A673 (cell line): ENCODE measurements at regions not wholly inside any gene's neighbourhood (a gene's known extent, or its start where the extent isn't known, plus 50 kb on each side); places are given as distances from the start of the nearest gene placed in this dataset.
"Not testable (repeated sequence)": the region's sequence is repeated elsewhere in the genome, so short reads cannot be mapped to it uniquely, and the experiment has no call there.

Experiments used
- BruUV-seq: library from RNA; stranded (reverse); fragments of 400-500 nt; replicated peaks from 2 replicates; lab custom pipeline; 2021; lab: Mats Ljungman, UMichigan
- CTCF ChIA-PET: fragments of 300-600 bp; sonication (Branson Sonifier 250); formaldehyde crosslinking; loops from one replicate; lab custom pipeline; 2022; ENCODE audit warnings: antibody characterized with exemption; lab: Charles Lee
- POLR2A ChIA-PET: fragments of 300-600 bp; sonication (Branson Sonifier 250); formaldehyde crosslinking; loops from one replicate; lab custom pipeline; 2022; ENCODE audit warnings: antibody characterized with exemption; ENCODE audit not compliant: low non-redundant PET; lab: Charles Lee
- DNase-seq: peaks from one replicate; pipeline ENCODE4 v3.0.0-alpha.2; 2015; ENCODE audit warnings: low spot score
- H3K27ac ChIP-seq: fragments of 200-600 bp; sonication (generic); 2 replicates; pipeline ENCODE4 v1.5.1; 2016; ENCODE audit warnings: mixed run types, low read depth, mild to moderate bottlenecking, mixed read lengths, antibody characterized with exemption, low read length; ENCODE audit not compliant: poor library complexity, severe bottlenecking
- H3K27me3 ChIP-seq: fragments of 200-600 bp; sonication (generic); replicated peaks from 2 replicates; pipeline ENCODE4 v1.6.1; 2017; ENCODE audit warnings: mixed run types, low read depth, mild to moderate bottlenecking, mixed read lengths, antibody characterized with exemption, low read length; ENCODE audit not compliant: insufficient read depth, poor library complexity
- H3K36me3 ChIP-seq: fragments of 200-600 bp; sonication (generic); 2 replicates; pipeline ENCODE4 v1.6.1; 2016; ENCODE audit warnings: mixed run types, mild to moderate bottlenecking, mixed read lengths, antibody characterized with exemption, low read length; ENCODE audit not compliant: insufficient read depth, poor library complexity, severe bottlenecking
- H3K4me1 ChIP-seq: fragments of 200-600 bp; sonication (generic); 2 replicates; pipeline ENCODE4 v1.6.1; 2017; ENCODE audit warnings: mixed run types, mild to moderate bottlenecking, mixed read lengths, antibody characterized with exemption, low read length; ENCODE audit not compliant: insufficient read depth, poor library complexity, severe bottlenecking
- H3K4me3 ChIP-seq: fragments of 200-600 bp; sonication (generic); 2 replicates; pipeline ENCODE4 v1.5.1; 2016; ENCODE audit warnings: low read depth, mixed run types, mild to moderate bottlenecking, mixed read lengths, low read length; ENCODE audit not compliant: poor library complexity, severe bottlenecking
- H3K9me3 ChIP-seq: fragments of 200-600 bp; sonication (generic); 2 replicates; pipeline ENCODE4 v1.6.1; 2016; ENCODE audit warnings: mixed run types, low read depth, mild to moderate bottlenecking, mixed read lengths, antibody characterized with exemption, low read length; ENCODE audit not compliant: poor library complexity, severe bottlenecking
- CTCF ChIP-seq: fragments of 300-800, 200-600 bp; sonication (generic); conservative IDR thresholded peaks from 2 replicates; pipeline ENCODE4 v1.5.1; 2017; ENCODE audit warnings: low read depth, mild to moderate bottlenecking, antibody characterized with exemption, low read length, moderate library complexity, mixed read lengths
- EZH2 ChIP-seq: fragments of 200-600 bp; sonication (generic); IDR thresholded peaks from 2 replicates; pipeline ENCODE4 v1.6.1; 2017; ENCODE audit warnings: borderline replicate concordance, low read depth, mild to moderate bottlenecking, mixed read lengths, antibody characterized with exemption, low read length; ENCODE audit not compliant: poor library complexity, severe bottlenecking
- intact Hi-C: fragments of 100-400 bp; cut with micrococcal nuclease; formaldehyde crosslinking; loops from one replicate; pipeline ENCODE4 v1.10.0; 2022; ENCODE audit not compliant: unreplicated experiment

DNA sequence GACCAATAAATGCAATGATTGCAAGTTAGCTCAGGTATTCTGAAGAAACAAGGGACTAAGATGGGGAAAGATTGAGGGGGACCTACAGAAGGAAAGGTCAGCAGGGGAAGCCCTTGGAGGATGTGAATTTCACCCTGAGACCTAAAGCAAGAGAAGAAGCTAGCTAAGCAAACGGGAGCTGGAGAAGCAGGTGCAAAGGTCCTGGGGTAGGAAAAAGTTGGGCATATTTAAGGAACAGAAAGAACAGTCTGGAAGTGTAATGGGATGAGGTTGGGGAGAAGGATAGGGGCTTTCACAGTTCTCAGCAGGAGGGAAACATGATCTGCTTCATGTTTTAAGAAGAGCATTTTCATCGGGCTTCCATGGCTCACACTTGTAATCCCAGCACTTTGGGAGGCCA lies 89.7 kb upstream of the SLC45A1 start:
- intact Hi-C loops, result no loop called here
- no TSS peak for BruUV-seq
- no peak for DNase-seq
- no peaks in the 10 kb centered on the region for H3K36me3 ChIP-seq
- H3K27ac ChIP-seq, result no peak overlapping the region
- no peaks in the 10 kb centered on the region for H3K9me3 ChIP-seq
- no peak overlapping the region for H3K4me3 ChIP-seq
- H3K27me3 ChIP-seq, result no peaks in the 10 kb centered on the region
- CTCF ChIA-PET, result no interaction called here
- TF ChIP-seq EZH2 (no peak), CTCF (no peak)
- H3K4me1 ChIP-seq, result no peaks in the 10 kb centered on the region
- POLR2A ChIA-PET, result no interaction called here

- H3K27ac ChIP-seq, intact Hi-C loops, DNase-seq, H3K27me3 ChIP-seq, POLR2A ChIA-PET, H3K9me3 ChIP-seq, H3K36me3 ChIP-seq, H3K4me3 ChIP-seq, CTCF ChIA-PET, BruUV-seq, H3K4me1 ChIP-seq: not testable (repeated sequence)
These were observed 90.2 kb upstream of the SLC45A1 start for GRCh38 chr1:8227674-8228073.

DNA sequence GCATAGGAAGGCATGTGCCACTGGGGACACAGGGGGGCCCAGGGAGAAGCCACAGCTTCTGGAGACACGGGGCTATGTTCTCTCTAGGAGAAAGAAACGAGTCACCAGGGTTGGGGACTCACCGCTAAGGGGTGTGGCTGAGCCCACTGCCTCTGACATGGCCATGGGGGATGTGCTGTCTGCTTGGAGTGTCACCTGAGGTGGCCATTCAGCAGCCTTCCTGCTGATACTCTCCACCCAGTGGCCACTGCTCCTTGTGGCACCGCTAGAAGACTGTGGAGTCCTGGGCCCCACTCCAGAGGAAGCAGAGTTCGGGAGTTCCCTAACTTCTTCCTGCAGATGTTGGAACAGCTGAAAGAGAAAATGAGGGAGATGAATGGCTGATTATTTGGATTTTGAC lies 91.2 kb upstream of the SLC45A1 start:
- BruUV-seq, result no TSS peak
- no peak for TF ChIP-seq EZH2
- no peak for TF ChIP-seq CTCF
- Histone ChIP-seq H3K4me3 (no peak overlapping the region), H3K9me3 (no peaks in the 10 kb centered on the region), H3K27me3 (no peaks in the 10 kb centered on the region), H3K4me1 (no peaks in the 10 kb centered on the region), H3K36me3 (no peaks in the 10 kb centered on the region), H3K27ac (no peak overlapping the region)
- intact Hi-C loops, result no loop called here
- CTCF ChIA-PET, result no interaction called here
- POLR2A ChIA-PET, result no interaction called here
- no peak for DNase-seq

DNA sequence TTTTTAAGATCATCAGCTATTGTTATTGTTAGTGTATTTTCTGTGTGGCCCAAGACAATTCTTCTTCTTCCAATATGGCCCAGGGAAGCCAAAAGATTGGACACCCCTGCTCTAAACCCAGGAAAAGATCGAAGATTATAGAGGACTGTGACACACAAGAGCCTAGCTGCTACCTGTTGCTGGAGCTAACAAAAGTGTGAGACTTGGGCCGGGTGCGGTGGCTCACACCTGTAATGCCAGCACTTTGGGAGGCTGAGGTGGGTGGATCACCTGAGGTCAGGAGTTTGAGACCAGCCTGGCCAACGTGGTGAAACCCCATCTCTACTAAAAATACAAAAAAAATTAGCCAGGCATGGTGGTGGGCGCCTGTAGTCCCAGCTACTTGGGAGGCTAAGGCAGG lies 91.9 kb upstream of the SLC45A1 start:
- H3K27ac ChIP-seq, BruUV-seq, intact Hi-C loops, H3K4me1 ChIP-seq, H3K27me3 ChIP-seq, H3K9me3 ChIP-seq, H3K4me3 ChIP-seq, H3K36me3 ChIP-seq, DNase-seq, CTCF ChIA-PET, POLR2A ChIA-PET: not testable (repeated sequence)
